Fibroblast of skin of back (primary cell): ENCODE measurements at regions not wholly inside any gene's neighbourhood (a gene's known extent, or its start where the extent isn't known, plus 50 kb on each side); places are given as distances from the start of the nearest gene placed in this dataset.

ENCODE experiments used
- DNase-seq: peaks from one replicate; pipeline ENCODE4 v3.0.0-alpha.2; 2013

GRCh38 chr1:173422456-173422976, 54.6 kb upstream of the PRDX6 start:
- DNase-seq, result no peak

GRCh38 chr1:173423291-173423690, 53.8 kb upstream of the PRDX6 start:
- DNase-seq, result no peak

GRCh38 chr1:173424143-173424542, 53.0 kb upstream of the PRDX6 start:
- no peak for DNase-seq

GRCh38 chr1:173424782-173425407, 52.2 kb upstream of the PRDX6 start:
- DNase-seq, result no peak

- DNase-seq, result no peak
Observed at GRCh38 chr1:173426057-173426456, 51.1 kb upstream of the PRDX6 start.

GRCh38 chr1:173427146-173428054, 49.7 kb upstream of the PRDX6 start:
- no peak for DNase-seq
